Skin of body (tissue), 1 donor: ENCODE measurements at regions not wholly inside any gene's neighbourhood (a gene's known extent, or its start where the extent isn't known, plus 50 kb on each side); places are given as distances from the start of the nearest gene placed in this dataset.

Experiments
- DNase-seq: peaks from one replicate; lab custom pipeline; 2025; lab: John Stamatoyannopoulos, UW

GRCh38 chr16:7185165-7185564, 147.5 kb upstream of the RBFOX1 start:
- DNase-seq, result no peak

GRCh38 chr16:7183768-7184167, 148.9 kb upstream of the RBFOX1 start:
- no peak for DNase-seq

- no peak for DNase-seq
Measured at GRCh38 chr16:7182510-7183109, 150.0 kb upstream of the RBFOX1 start.

GRCh38 chr16:7177875-7178274, 154.8 kb upstream of the RBFOX1 start:
- DNase-seq, result no peak

- DNase-seq, result no peak
Measured at GRCh38 chr16:7171151-7171550, 161.5 kb upstream of the RBFOX1 start.

DNA sequence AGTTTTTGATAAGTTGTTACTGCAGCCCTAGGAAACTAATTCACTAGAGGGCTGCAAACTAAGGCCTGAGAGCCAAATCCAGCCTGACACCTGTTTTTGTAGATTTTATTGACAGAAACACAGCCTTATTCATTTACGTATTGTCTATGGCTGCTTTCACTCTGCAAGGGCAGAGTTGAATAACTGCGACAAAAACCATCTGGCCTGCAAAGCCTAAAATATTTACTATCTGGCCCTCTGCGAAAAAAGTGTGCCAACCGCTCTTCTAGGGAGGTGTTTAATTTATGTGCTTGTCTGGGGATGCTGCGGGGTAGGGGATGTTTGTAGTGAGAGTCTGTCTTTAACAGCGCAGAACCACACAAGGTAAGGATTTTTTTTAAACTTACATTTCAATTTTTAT, 165.0 kb upstream of the RBFOX1 start:
- no peak for DNase-seq

DNA sequence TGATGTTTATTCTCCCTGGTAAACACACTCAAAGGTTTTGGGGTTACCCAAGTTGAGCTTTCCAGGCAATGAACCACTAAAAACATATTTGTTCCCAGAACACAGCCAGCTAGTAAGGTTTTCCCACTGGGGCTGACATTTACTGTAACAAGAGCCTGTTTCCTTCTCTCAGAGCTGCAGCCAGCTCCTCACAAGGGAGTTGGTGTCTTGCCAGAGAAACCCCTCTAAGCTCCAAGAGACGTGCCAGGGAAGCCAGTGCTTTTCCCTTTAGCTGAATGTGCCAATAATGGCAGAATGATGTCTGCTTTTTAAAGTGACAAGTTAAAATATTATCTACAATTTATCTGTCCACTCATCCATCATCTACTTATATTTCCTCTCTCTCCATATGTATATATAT, 170.8 kb upstream of the RBFOX1 start:
- no peak for DNase-seq

- DNase-seq, result no peak
Measured at GRCh38 chr16:7160093-7160492, 172.6 kb upstream of the RBFOX1 start.

GRCh38 chr16:7158481-7158880, 174.2 kb upstream of the RBFOX1 start:
- DNase-seq, result no peak

- DNase-seq, result no peak
Measured at GRCh38 chr16:7150230-7150629, 182.4 kb upstream of the RBFOX1 start.

DNA sequence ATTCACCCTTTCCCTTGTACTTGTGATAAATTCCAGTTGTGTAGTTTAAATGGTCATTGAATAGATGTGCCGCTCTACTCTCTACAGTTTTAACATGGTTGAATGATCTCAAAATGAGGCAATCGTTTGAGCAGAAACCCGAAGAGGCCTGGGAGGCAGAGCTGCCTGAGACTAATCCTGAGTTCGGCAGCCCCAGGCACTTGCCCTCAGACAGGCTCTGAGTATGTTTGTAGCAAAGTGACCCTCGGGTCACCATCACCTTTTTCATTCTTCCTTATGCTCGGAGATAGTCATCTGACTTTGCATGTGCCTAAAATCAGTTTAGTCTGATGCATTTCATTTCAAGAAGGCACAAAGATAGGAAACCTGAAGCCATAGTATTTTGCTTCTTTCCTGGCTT, 184.0 kb upstream of the RBFOX1 start:
- no peak for DNase-seq

DNA sequence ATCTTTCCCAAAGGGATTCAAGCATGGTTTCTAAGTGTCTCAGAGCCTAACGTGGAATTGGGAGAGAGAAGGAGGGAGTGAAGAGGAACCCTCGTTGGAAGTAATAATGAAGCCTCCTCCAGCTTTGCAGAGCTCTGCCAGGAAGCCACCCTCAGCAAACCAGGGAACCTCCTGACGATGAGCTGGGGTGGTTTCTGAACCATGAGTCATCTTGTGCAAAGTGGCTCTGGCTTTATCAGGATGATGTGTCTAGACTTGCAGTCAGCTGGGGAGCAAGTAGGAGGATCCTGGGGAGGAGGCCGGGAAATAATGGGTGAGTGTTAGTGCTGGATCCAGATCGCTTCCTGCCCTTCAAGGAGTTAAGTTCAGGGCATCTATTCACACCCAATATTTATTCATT, 191.7 kb upstream of the RBFOX1 start:
- no peak for DNase-seq

GRCh38 chr16:7137560-7138330, 194.9 kb upstream of the RBFOX1 start:
- no peak for DNase-seq

GRCh38 chr16:7132465-7132864, 200.2 kb upstream of the RBFOX1 start:
- DNase-seq, result no peak

DNA sequence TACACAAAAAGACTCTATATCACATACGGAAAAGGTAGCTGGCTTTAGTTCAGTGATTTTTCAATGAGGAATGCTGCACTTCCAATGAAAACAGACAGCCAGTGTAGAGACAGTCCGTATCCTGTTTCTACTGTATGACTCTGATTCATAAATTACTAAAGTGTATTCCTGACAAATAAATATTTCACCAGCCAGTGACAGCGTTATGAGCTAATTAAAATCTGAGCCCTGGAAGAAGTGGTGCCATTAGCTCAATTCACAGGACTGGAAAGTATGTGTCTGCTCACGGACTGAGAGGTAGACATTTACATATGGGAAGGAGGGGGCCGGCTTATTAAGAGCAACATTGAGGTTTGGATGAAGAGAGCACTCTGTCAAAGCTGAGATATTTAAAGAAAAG, 207.9 kb upstream of the RBFOX1 start:
- no peak for DNase-seq

GRCh38 chr16:7124242-7124641, 208.4 kb upstream of the RBFOX1 start:
- DNase-seq, result no peak

GRCh38 chr16:7116734-7117133, 215.9 kb upstream of the RBFOX1 start:
- no peak for DNase-seq

DNA sequence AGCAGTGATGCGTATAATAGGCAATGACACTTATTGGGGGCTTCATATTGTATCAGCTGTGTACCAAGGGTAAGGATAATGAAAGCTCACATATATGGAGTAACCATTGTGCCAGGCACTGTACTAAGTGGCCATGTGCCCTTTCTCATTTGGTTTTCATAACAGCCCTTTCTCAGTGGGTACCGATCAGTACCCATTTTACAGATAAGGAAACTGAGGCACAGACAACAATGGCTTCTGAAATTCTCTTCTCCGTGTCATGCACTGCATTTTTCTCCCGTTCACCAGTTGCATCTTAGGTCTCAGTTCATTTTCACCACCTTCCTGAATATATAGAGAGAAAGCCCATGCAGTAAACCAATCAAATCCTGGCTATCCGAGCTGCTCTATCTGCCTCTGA, 216.7 kb upstream of the RBFOX1 start:
- DNase-seq, result no peak

DNA sequence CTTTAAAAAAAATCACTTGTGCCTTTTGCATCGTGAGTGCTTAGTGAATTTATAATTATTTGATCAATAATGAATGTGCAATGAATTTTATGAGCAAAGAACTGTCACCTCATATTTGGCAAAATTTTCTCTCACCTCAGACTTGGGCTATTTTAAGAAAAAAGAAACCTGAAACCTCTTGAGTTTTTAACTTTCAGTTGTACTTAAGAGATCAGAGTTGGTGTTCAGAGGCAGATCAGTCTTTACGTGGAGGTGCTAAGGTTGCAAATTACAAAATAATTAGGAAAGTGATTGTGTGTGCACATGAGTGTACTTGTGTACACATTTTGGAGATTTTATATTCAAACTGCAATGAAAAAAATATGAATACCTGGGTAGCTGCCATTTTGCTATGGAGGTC, 218.7 kb upstream of the RBFOX1 start:
- no peak for DNase-seq

DNA sequence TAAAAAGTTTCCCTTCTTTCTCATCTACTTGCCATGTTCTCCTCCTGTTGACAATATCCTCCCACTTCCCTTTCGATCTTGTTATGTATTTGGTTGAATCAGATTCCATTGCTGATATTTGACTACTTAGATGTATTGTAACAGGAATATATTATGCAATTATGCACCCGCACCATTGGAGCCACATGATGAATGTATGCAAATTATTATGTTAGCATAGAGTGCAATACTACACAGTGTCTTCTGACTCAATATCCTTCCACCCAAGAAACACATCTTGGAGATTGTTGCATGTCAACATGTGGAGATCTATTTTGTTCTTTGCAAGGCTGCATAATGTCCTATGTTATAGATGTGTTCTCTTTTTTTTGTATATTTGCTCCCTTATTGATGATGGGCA, 219.2 kb upstream of the RBFOX1 start:
- DNase-seq, result no peak

- DNase-seq, result no peak
Measured at GRCh38 chr16:7111265-7111664, 221.4 kb upstream of the RBFOX1 start.

- no peak for DNase-seq
Measured at GRCh38 chr16:7107436-7107835, 225.2 kb upstream of the RBFOX1 start.

- DNase-seq, result no peak
Measured at GRCh38 chr16:7103056-7103455, 229.6 kb upstream of the RBFOX1 start.
